ENCODE measurements at regions not wholly inside any gene's neighbourhood (a gene's known extent, or its start where the extent isn't known, plus 50 kb on each side); places are given as distances from the start of the nearest gene placed in this dataset.

DNA sequence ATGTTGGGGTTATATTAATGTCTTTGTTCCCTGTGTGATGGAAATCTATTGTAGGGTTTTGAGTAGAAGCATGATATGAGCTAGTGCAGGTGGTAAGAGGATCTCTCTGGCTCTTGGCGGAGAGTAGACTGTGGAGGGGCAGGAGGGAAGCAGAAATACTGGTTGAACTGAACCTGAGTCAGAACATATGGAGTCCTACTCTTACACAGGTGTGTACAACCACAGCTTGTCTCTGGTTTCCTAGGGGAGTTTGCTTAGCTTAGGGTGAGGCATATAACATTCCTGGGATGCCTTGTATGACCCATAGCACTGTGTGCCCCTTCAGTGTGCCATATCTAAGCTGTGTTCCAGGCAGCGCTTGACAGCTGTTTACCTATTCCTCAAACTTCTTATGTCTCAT, 97.3 kb upstream of the GCFC2 start:
- in situ Hi-C loops (cut with HindIII; ENCODE audit: low sequenced_read_pairs), result no loop called here
- TF ChIP-seq, protein P1, sequence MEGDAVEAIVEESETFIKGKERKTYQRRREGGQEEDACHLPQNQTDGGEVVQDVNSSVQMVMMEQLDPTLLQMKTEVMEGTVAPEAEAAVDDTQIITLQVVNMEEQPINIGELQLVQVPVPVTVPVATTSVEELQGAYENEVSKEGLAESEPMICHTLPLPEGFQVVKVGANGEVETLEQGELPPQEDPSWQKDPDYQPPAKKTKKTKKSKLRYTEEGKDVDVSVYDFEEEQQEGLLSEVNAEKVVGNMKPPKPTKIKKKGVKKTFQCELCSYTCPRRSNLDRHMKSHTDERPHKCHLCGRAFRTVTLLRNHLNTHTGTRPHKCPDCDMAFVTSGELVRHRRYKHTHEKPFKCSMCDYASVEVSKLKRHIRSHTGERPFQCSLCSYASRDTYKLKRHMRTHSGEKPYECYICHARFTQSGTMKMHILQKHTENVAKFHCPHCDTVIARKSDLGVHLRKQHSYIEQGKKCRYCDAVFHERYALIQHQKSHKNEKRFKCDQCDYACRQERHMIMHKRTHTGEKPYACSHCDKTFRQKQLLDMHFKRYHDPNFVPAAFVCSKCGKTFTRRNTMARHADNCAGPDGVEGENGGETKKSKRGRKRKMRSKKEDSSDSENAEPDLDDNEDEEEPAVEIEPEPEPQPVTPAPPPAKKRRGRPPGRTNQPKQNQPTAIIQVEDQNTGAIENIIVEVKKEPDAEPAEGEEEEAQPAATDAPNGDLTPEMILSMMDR (IDR thresholded peaks at IDR 0.05; ENCODE audit: low read depth, low read length), result no peak
- no peak for DNase-seq (ENCODE audit: low read depth, low spot score)
- H3K4me3 ChIP-seq (ENCODE audit: low read depth, low read length), result no peak overlapping the region

DNA sequence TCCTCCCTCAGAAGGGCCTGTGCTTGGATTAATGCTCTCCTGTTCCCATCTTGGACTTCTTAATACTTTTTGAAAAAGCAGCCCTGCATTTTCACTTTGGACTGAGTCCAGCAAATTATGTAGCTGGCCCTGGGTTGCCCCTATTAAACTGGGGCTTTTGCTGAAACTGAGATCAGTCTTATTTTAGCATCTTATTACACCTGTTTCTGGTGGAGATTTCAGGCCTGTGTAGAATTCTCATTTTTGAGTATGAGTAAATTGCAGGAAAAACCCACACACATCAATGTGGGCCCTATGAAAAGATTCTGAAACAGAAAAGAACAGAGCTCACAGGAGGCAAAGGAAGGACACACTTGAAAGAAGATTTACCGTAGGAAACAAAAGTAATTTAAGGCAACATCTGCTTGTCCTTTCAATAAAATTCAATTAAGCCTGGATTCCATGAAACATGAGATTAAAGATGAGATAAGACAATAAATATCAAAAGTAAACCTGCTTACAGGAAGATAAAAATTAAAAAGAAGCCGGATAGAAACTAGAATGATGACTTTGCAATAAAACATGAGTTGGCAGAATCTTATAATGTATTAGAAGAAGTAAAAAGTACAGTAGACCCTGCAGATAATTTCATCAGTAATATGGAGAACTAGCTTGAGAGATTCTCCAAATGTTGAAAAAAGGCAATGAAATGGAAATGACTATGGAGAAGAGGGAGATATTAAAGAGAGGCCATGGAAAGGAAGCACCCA, 90.7 kb upstream of the GCFC2 start:
- TF ChIP-seq, protein P1 (IDR thresholded peaks at IDR 0.05; ENCODE audit: low read depth, low read length), result no peak
- H3K4me3 ChIP-seq (ENCODE audit: low read depth, low read length), result no peak overlapping the region
- in situ Hi-C loops (cut with HindIII; ENCODE audit: low sequenced_read_pairs), result no loop called here
- no peak for DNase-seq (ENCODE audit: low read depth, low spot score)

DNA sequence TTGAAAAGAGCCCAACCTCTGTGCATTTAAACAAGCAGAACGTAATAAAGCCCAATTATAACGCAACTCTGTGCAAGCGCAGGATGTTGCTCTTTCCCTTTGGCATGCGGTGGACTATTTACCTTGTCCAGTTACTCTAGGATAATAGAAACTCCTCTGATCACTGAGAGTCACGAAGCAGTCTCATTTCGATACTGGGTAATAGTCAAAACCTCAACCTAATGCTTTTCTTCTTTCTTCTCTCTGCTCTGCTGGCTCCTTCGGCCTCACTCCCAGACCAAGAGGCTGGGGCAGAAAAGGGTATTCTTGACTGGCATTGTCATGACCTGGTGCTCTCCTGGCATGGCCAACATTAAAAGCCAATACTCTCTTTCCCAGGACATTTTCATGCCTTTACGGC, 89.7 kb upstream of the GCFC2 start:
- TF ChIP-seq, protein P1 (IDR thresholded peaks at IDR 0.05; ENCODE audit: low read depth, low read length), result no peak
- no peak overlapping the region for H3K4me3 ChIP-seq (ENCODE audit: low read depth, low read length)
- DNase-seq (ENCODE audit: low read depth, low spot score), result no peak
- in situ Hi-C loops (cut with HindIII; ENCODE audit: low sequenced_read_pairs), result no loop called here

DNA sequence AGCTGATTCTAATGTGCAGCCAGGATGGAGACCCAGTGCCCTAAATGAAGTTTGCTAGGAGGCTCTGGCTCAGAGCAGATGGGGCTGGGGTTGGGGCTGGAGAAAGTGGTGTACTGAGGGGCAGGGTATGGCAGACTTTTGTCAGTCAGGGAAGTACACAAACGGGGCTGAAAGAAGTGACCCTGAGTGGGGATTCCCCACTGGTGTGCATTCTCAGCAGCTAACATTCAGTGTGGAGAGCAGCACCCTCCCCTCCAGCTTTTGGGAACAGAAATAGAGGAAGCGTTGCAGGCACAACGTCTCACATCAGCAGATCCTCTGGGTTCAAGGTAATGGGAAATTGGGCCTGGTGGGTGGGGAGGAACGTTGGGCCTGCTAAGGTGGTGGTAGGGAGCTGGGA, 89.1 kb upstream of the GCFC2 start:
- TF ChIP-seq, protein P1 (IDR thresholded peaks at IDR 0.05; ENCODE audit: low read depth, low read length), result no peak
- no peak for DNase-seq (ENCODE audit: low read depth, low spot score)
- in situ Hi-C loops (cut with HindIII; ENCODE audit: low sequenced_read_pairs), result no loop called here

DNA sequence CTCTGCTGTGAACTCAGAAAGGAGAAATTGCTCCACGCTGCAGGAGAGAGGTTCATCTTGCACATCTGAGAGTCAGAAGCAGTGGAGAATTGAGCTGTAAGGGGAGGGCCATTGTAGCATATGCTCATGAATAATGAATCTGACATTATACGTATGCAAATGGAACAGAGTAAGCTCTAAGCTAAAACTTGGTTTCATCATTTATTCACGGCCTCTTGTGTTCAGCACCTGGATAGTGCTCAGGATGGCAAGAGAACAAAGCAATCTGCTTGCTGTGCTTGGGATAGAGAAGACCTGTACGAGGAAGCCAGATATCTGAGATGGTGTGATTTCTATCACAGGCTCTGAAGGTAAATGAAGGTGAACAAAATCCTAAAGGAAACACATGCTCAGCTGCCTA, 87.9 kb upstream of the GCFC2 start:
- in situ Hi-C loops (cut with HindIII; ENCODE audit: low sequenced_read_pairs), result no loop called here
- DNase-seq (ENCODE audit: low read depth, low spot score), result no peak
- TF ChIP-seq, protein P1 (IDR thresholded peaks at IDR 0.05; ENCODE audit: low read depth, low read length), result no peak
- no peak overlapping the region for H3K4me3 ChIP-seq (ENCODE audit: low read depth, low read length)

More for the DNA sequence above, 89.1 kb upstream of the GCFC2 start:
- no peak overlapping the region for H3K4me3 ChIP-seq (ENCODE audit: low read depth, low read length)

DNA sequence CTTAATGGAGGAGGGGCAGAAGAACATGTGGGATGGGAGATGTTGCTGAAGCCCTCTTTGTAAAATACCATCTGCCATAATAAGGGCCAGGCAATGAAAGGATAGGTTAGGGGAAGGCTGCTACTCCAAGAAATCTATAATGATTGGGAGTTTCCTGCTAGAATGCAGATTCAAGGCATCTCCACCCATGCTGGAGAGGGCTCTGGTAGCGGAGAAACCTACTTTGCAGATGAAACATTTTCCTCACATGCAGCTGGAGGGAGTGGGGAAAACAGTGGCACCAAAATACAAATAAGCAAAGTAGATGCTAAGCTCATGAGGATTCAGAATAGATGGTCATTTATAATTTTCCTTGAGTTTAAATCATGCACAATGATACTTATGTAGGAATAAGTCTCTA, 82.3 kb upstream of the GCFC2 start:
- no peak overlapping the region for H3K4me3 ChIP-seq (ENCODE audit: low read depth, low read length)
- TF ChIP-seq, protein P1 (IDR thresholded peaks at IDR 0.05; ENCODE audit: low read depth, low read length), result no peak
- in situ Hi-C loops (cut with HindIII; ENCODE audit: low sequenced_read_pairs), result no loop called here
- no peak for DNase-seq (ENCODE audit: low read depth, low spot score)
